HFFc6 (cell line): ENCODE measurements at regions not wholly inside any gene's neighbourhood (a gene's known extent, or its start where the extent isn't known, plus 50 kb on each side); places are given as distances from the start of the nearest gene placed in this dataset.

Source experiments
- DNase-seq: peaks from one replicate; pipeline ENCODE4 v3.0.0-alpha.2; 2018
- H3K27ac Mint-ChIP-seq: 2 replicates; pipeline ENCODE4 v1.8.0; 2020; ENCODE audit warnings: mild to moderate bottlenecking, mixed read lengths
- H3K27me3 Mint-ChIP-seq: 2 replicates; pipeline ENCODE4 v1.8.0; 2021; ENCODE audit warnings: mild to moderate bottlenecking, moderate library complexity, mixed read lengths; ENCODE audit not compliant: insufficient read depth
- H3K36me3 Mint-ChIP-seq: 2 replicates; pipeline ENCODE4 v1.8.0; 2021; ENCODE audit warnings: low read depth, mixed read lengths
- H3K4me1 Mint-ChIP-seq: 2 replicates; pipeline ENCODE4 v1.8.0; 2020; ENCODE audit warnings: low read depth, mixed read lengths
- H3K4me3 Mint-ChIP-seq: 2 replicates; pipeline ENCODE4 v1.8.0; 2020; ENCODE audit warnings: mild to moderate bottlenecking, moderate library complexity, mixed read lengths
- H3K9me3 Mint-ChIP-seq: 2 replicates; pipeline ENCODE4 v1.8.0; 2020; ENCODE audit warnings: mild to moderate bottlenecking, mixed read lengths
- CTCF ChIP-seq: fragments of 200-600 bp; sonication (generic); IDR thresholded peaks from 2 replicates; pipeline ENCODE4 v1.5.0; 2021; ENCODE audit warnings: antibody characterized with exemption, mild to moderate bottlenecking

GRCh38 chr22:27381960-27382742 is 419.4 kb downstream of the MN1 start:
- Mint-ChIP-seq H3K27ac (no peak overlapping the region), H3K4me3 (no peak overlapping the region), H3K36me3 (no peaks in the 10 kb centered on the region), H3K27me3 (peaks cover 45% of the 10 kb centered on the region), H3K4me1 (no peaks in the 10 kb centered on the region), H3K9me3 (no peaks in the 10 kb centered on the region)
- TF ChIP-seq CTCF: no peak
- no peak for DNase-seq

- no peak overlapping the region for H3K27ac Mint-ChIP-seq
- no peak overlapping the region for H3K4me3 Mint-ChIP-seq
- H3K9me3 Mint-ChIP-seq: no peaks in the 10 kb centered on the region
- peaks cover 50% of the 10 kb centered on the region for H3K27me3 Mint-ChIP-seq
- no peak for TF ChIP-seq CTCF
- DNase-seq: no peak
- no peaks in the 10 kb centered on the region for H3K4me1 Mint-ChIP-seq
- no peaks in the 10 kb centered on the region for H3K36me3 Mint-ChIP-seq
These were observed 418.6 kb downstream of the MN1 start for GRCh38 chr22:27382947-27383346.

GRCh38 chr22:27383896-27384295 is 417.7 kb downstream of the MN1 start:
- Mint-ChIP-seq H3K4me1 (no peaks in the 10 kb centered on the region), H3K27ac (no peak overlapping the region), H3K27me3 (peaks cover 55% of the 10 kb centered on the region), H3K36me3 (no peaks in the 10 kb centered on the region), H3K9me3 (no peaks in the 10 kb centered on the region), H3K4me3 (no peak overlapping the region)
- no peak for TF ChIP-seq CTCF
- DNase-seq: no peak

GRCh38 chr22:27385261-27385998 is 416.1 kb downstream of the MN1 start:
- Mint-ChIP-seq H3K9me3 (no peaks in the 10 kb centered on the region), H3K27ac (no peak overlapping the region), H3K4me3 (no peak overlapping the region)

GRCh38 chr22:27386186-27386585 is 415.4 kb downstream of the MN1 start:
- Mint-ChIP-seq H3K4me1 (no peaks in the 10 kb centered on the region), H3K27me3 (peaks cover 54% of the 10 kb centered on the region), H3K36me3 (no peaks in the 10 kb centered on the region), H3K27ac (no peak overlapping the region), H3K9me3 (no peaks in the 10 kb centered on the region), H3K4me3 (no peak overlapping the region)
- no peak for TF ChIP-seq CTCF
- DNase-seq: no peak

More at GRCh38 chr22:27385261-27385998, 416.1 kb downstream of the MN1 start:
- no peaks in the 10 kb centered on the region for H3K36me3 Mint-ChIP-seq
- no peak for TF ChIP-seq CTCF
- no peaks in the 10 kb centered on the region for H3K4me1 Mint-ChIP-seq
- peaks cover 54% of the 10 kb centered on the region for H3K27me3 Mint-ChIP-seq
- DNase-seq: no peak
